HG03565 (cell line): ENCODE measurements at regions not wholly inside any gene's neighbourhood (a gene's known extent, or its start where the extent isn't known, plus 50 kb on each side); places are given as distances from the start of the nearest gene placed in this dataset.
"Not testable (repeated sequence)": the region's sequence is repeated elsewhere in the genome, so short reads cannot be mapped to it uniquely, and the experiment has no call there.

ENCODE experiments used
- ATAC-seq: cut with Tn5 transposase; IDR thresholded peaks from one replicate; pipeline ENCODE4 v1.9.1; 2021; ENCODE audit warnings: mild to moderate bottlenecking, moderate library complexity; ENCODE audit not compliant: unreplicated experiment

- ATAC-seq = no peak
These were observed 171.5 kb upstream of the NAMPT start for GRCh38 chr7:106456329-106456728.

GRCh38 chr7:106452031-106452851 lies 167.5 kb upstream of the NAMPT start:
- ATAC-seq = no peak

GRCh38 chr7:106451171-106451570 lies 166.4 kb upstream of the NAMPT start:
- no peak for ATAC-seq

- ATAC-seq = no peak
These were observed 165.9 kb upstream of the NAMPT start for GRCh38 chr7:106450716-106451115.

GRCh38 chr7:106448992-106449859 lies 164.4 kb upstream of the NAMPT start:
- ATAC-seq = no peak

- no peak for ATAC-seq
These were observed 163.7 kb upstream of the NAMPT start for GRCh38 chr7:106448346-106448991.

- ATAC-seq = no peak
These were observed 162.6 kb upstream of the NAMPT start for GRCh38 chr7:106447318-106447847.

GRCh38 chr7:106445366-106445765 lies 160.6 kb upstream of the NAMPT start:
- ATAC-seq = not testable (repeated sequence)

GRCh38 chr7:106444068-106444655 lies 159.4 kb upstream of the NAMPT start:
- ATAC-seq = no peak

- no peak for ATAC-seq
These were observed 158.4 kb upstream of the NAMPT start for GRCh38 chr7:106443156-106443555.

GRCh38 chr7:106442476-106442875 lies 157.7 kb upstream of the NAMPT start:
- ATAC-seq = no peak

GRCh38 chr7:106441343-106441742 lies 156.6 kb upstream of the NAMPT start:
- ATAC-seq = not testable (repeated sequence)

- not testable (repeated sequence) for ATAC-seq
These were observed 152.2 kb upstream of the NAMPT start for GRCh38 chr7:106436933-106437332.

- no peak for ATAC-seq
These were observed 148.6 kb upstream of the NAMPT start for GRCh38 chr7:106433377-106433776.

- no peak for ATAC-seq
These were observed 146.0 kb upstream of the NAMPT start for GRCh38 chr7:106430535-106431455.

GRCh38 chr7:106430103-106430502 lies 145.3 kb upstream of the NAMPT start:
- no peak for ATAC-seq

GRCh38 chr7:106426803-106427202 lies 142.0 kb upstream of the NAMPT start:
- ATAC-seq = no peak

GRCh38 chr7:106425017-106425719 lies 140.4 kb upstream of the NAMPT start:
- peak; percentile 91 for ATAC-seq

GRCh38 chr7:106424476-106425016 lies 139.8 kb upstream of the NAMPT start:
- no peak for ATAC-seq
